GM19455 (cell line): ENCODE measurements at regions not wholly inside any gene's neighbourhood (a gene's known extent, or its start where the extent isn't known, plus 50 kb on each side); places are given as distances from the start of the nearest gene placed in this dataset.

Experiments used
- ATAC-seq: cut with Tn5 transposase; IDR thresholded peaks from one replicate; pipeline ENCODE4 v1.9.1; 2021; ENCODE audit not compliant: unreplicated experiment

- no peak for ATAC-seq
These were observed 110.6 kb downstream of the MYCN start for GRCh38 chr2:16050908-16051489.

GRCh38 chr2:16050261-16050907 is 110.0 kb downstream of the MYCN start:
- no peak for ATAC-seq

GRCh38 chr2:16049406-16049805 is 109.1 kb downstream of the MYCN start:
- no peak for ATAC-seq

GRCh38 chr2:16048466-16048865 is 108.1 kb downstream of the MYCN start:
- ATAC-seq, result no peak

- no peak for ATAC-seq
These were observed 107.4 kb downstream of the MYCN start for GRCh38 chr2:16047701-16048100.

GRCh38 chr2:16046649-16047048 is 106.3 kb downstream of the MYCN start:
- ATAC-seq, result no peak

- no peak for ATAC-seq
These were observed 105.5 kb downstream of the MYCN start for GRCh38 chr2:16045653-16046352.

GRCh38 chr2:16044946-16045456 is 104.7 kb downstream of the MYCN start:
- no peak for ATAC-seq

GRCh38 chr2:16043627-16044026 is 103.3 kb downstream of the MYCN start:
- no peak for ATAC-seq

GRCh38 chr2:16043192-16043591 is 102.8 kb downstream of the MYCN start:
- ATAC-seq, result no peak

- no peak for ATAC-seq
These were observed 101.9 kb downstream of the MYCN start for GRCh38 chr2:16042201-16042700.

GRCh38 chr2:16040271-16041010 is 100.1 kb downstream of the MYCN start:
- ATAC-seq, result no peak

- no peak for ATAC-seq
These were observed 99.5 kb downstream of the MYCN start for GRCh38 chr2:16039823-16040222.

GRCh38 chr2:16039055-16039454 is 98.7 kb downstream of the MYCN start:
- ATAC-seq, result no peak

GRCh38 chr2:16038621-16039020 is 98.3 kb downstream of the MYCN start:
- ATAC-seq, result no peak

- ATAC-seq, result no peak
These were observed 97.6 kb downstream of the MYCN start for GRCh38 chr2:16037808-16038457.

- ATAC-seq, result no peak
These were observed 96.6 kb downstream of the MYCN start for GRCh38 chr2:16036951-16037350.

GRCh38 chr2:16035747-16036745 is 95.7 kb downstream of the MYCN start:
- ATAC-seq, result no peak

- ATAC-seq, result no peak
These were observed 94.8 kb downstream of the MYCN start for GRCh38 chr2:16034975-16035746.
